HEK293 (cell line): ENCODE measurements at regions not wholly inside any gene's neighbourhood (a gene's known extent, or its start where the extent isn't known, plus 50 kb on each side); places are given as distances from the start of the nearest gene placed in this dataset.
"Not testable (repeated sequence)": the region's sequence is repeated elsewhere in the genome, so short reads cannot be mapped to it uniquely, and the experiment has no call there.

Experiments
- CTCF ChIA-PET: fragments of 350-600 bp; formaldehyde crosslinking; extraction: SDS; loops from one replicate; lab custom pipeline; 2021; ENCODE audit warnings: antibody characterized with exemption; lab: Yijun Ruan, JAX
- POLR2A ChIA-PET: fragments of 300-600 bp; formaldehyde crosslinking; extraction: SDS; loops from one replicate; lab custom pipeline; 2020; ENCODE audit warnings: antibody characterized with exemption, inconsistent platforms; lab: Yijun Ruan, JAX
- H3K27ac ChIP-seq: fragments of 200-500 bp; sonication (Bioruptor generic); 2 replicates; pipeline ENCODE4 v1.5.1; 2014; ENCODE audit warnings: low read depth, low read length, control low read depth, inconsistent platforms; ENCODE audit errors: extremely low read depth
- H3K36me3 ChIP-seq, 2 experiments: fragments of 200-500 bp in 1 of 2; sonication (Bioruptor generic) in 1 of 2; 1 replicate in 1 of 2; 2 replicates in 1 of 2; pipeline ENCODE4 v1.5.1; 2014 to 2017; ENCODE audit warnings: inconsistent platforms in 2 of 2, low read length in 2 of 2; ENCODE audit not compliant: control insufficient read depth in 2 of 2, insufficient read depth in 1 of 2
- H3K4me1 ChIP-seq: fragments of 200-500 bp; sonication (Bioruptor generic); 2 replicates; pipeline ENCODE4 v1.5.1; 2014; ENCODE audit warnings: mild to moderate bottlenecking, low read length, inconsistent platforms; ENCODE audit not compliant: control insufficient read depth, insufficient read depth
- H3K4me3 ChIP-seq: 2 replicates; pipeline ENCODE4 v1.5.1; 2011; ENCODE audit warnings: low read depth, mild to moderate bottlenecking, control low read depth, low read length, moderate library complexity
- H3K9me3 ChIP-seq: fragments of 200-500 bp; sonication (Bioruptor generic); 2 replicates; pipeline ENCODE4 v1.5.1; 2014; ENCODE audit warnings: low read depth, low read length, inconsistent platforms; ENCODE audit not compliant: control insufficient read depth, insufficient read depth
- ELK4 ChIP-seq: IDR thresholded peaks from 2 replicates; pipeline ENCODE4 v1.6.1; 2011; ENCODE audit warnings: mild to moderate bottlenecking, low read depth, low read length, borderline replicate concordance
- GLI2 ChIP-seq: fragments of 450-650 bp; formaldehyde crosslinking; IDR thresholded peaks from 2 replicates; pipeline ENCODE4; 2017; ENCODE audit warnings: missing biosample characterization, missing genetic modification characterization, low read depth, borderline replicate concordance
- HOXA7 ChIP-seq: sonication (generic); formaldehyde crosslinking; IDR thresholded peaks from 2 replicates; pipeline ENCODE4 v1.8.1; 2022; ENCODE audit warnings: missing genetic modification reagents, borderline replicate concordance
- KLF7 ChIP-seq: fragments of 450-650 bp; formaldehyde crosslinking; IDR thresholded peaks from 2 replicates; pipeline ENCODE4 v1.5.1; 2016; ENCODE audit warnings: missing biosample characterization, missing genetic modification characterization, borderline replicate concordance
- TRIM28 ChIP-seq: IDR thresholded peaks from 2 replicates; pipeline ENCODE4 v1.6.1; 2011; ENCODE audit warnings: low read length, control low read depth, borderline replicate concordance
- WT1 ChIP-seq: fragments of 450-650 bp; formaldehyde crosslinking; IDR thresholded peaks from 2 replicates; pipeline ENCODE4 v1.5.1; 2016; ENCODE audit warnings: missing biosample characterization, missing genetic modification characterization
- ZBTB1 ChIP-seq: fragments of 450-650 bp; formaldehyde crosslinking; IDR thresholded peaks from 2 replicates; pipeline ENCODE4 v1.5.1; 2016; ENCODE audit warnings: missing biosample characterization, missing genetic modification characterization
- ZFP41 ChIP-seq: fragments of 450-650 bp; formaldehyde crosslinking; IDR thresholded peaks from 2 replicates; pipeline ENCODE4 v1.5.1; 2016; ENCODE audit warnings: missing biosample characterization, missing genetic modification characterization, borderline replicate concordance
- ZNF138 ChIP-seq: fragments of 450-650 bp; formaldehyde crosslinking; IDR thresholded peaks from 2 replicates; pipeline ENCODE4 v1.5.1; 2016; ENCODE audit warnings: missing biosample characterization, missing genetic modification characterization, borderline replicate concordance
- ZNF274 ChIP-seq, 2 experiments: fragments of 200-500 bp in 1 of 2; fragments of 450-650 bp in 1 of 2; sonication (Bioruptor generic) in 1 of 2; formaldehyde crosslinking in 1 of 2; IDR thresholded peaks; 2 replicates each; pipeline versions ENCODE4 v1.5.1 to v1.6.1; 2014 to 2016; ENCODE audit warnings: borderline replicate concordance in 1 of 2, inconsistent platforms in 1 of 2, low read length in 1 of 2, missing biosample characterization in 1 of 2, missing genetic modification characterization in 1 of 2
- ZNF302 ChIP-seq: fragments of 450-650 bp; formaldehyde crosslinking; IDR thresholded peaks from 2 replicates; pipeline ENCODE4 v1.5.1; 2016; ENCODE audit warnings: missing biosample characterization, missing genetic modification characterization, low read depth
- ZNF362 ChIP-seq: fragments of 450-650 bp; formaldehyde crosslinking; IDR thresholded peaks from 2 replicates; pipeline ENCODE4 v1.5.1; 2016; ENCODE audit warnings: missing biosample characterization, missing genetic modification characterization
- ZNF391 ChIP-seq: fragments of 450-650 bp; formaldehyde crosslinking; IDR thresholded peaks from 2 replicates; pipeline ENCODE4 v1.5.1; 2016; ENCODE audit warnings: low read depth, missing biosample characterization, missing genetic modification characterization, borderline replicate concordance
- ZNF394 ChIP-seq: fragments of 450-650 bp; formaldehyde crosslinking; IDR thresholded peaks from 2 replicates; pipeline ENCODE4 v1.5.1; 2016; ENCODE audit warnings: missing biosample characterization, missing genetic modification characterization, mild to moderate bottlenecking, moderate library complexity, borderline replicate concordance
- ZNF426 ChIP-seq: fragments of 450-650 bp; formaldehyde crosslinking; IDR thresholded peaks from 2 replicates; pipeline ENCODE4 v1.5.1; 2017; ENCODE audit warnings: missing biosample characterization, missing genetic modification characterization, mild to moderate bottlenecking, inconsistent platforms, moderate library complexity
- ZNF510 ChIP-seq: fragments of 450-650 bp; formaldehyde crosslinking; IDR thresholded peaks from 2 replicates; pipeline ENCODE4 v1.5.1; 2018; ENCODE audit warnings: mild to moderate bottlenecking, missing genetic modification characterization, missing biosample characterization; ENCODE audit not compliant: insufficient replicate concordance
- ZNF555 ChIP-seq: fragments of 450-650 bp; formaldehyde crosslinking; conservative IDR thresholded peaks from 2 replicates; pipeline ENCODE4 v1.5.1; 2017; ENCODE audit warnings: missing biosample characterization, mild to moderate bottlenecking, missing genetic modification characterization, inconsistent platforms
- ZNF571 ChIP-seq: fragments of 450-650 bp; formaldehyde crosslinking; IDR thresholded peaks from 2 replicates; pipeline ENCODE4 v1.5.0; 2017; ENCODE audit warnings: missing biosample characterization, missing genetic modification characterization
- ZNF626 ChIP-seq: fragments of 450-650 bp; sonication (Bioruptor Pico); formaldehyde crosslinking; IDR thresholded peaks from 2 replicates; pipeline ENCODE4 v1.5.1; 2018; ENCODE audit warnings: missing biosample characterization, missing genetic modification characterization, inconsistent platforms
- TF ChIP-seq, protein P1 (sequence below): fragments of 450-650 bp; IDR thresholded peaks from 2 replicates; pipeline ENCODE4 v1.5.1; 2018; ENCODE audit warnings: missing biosample characterization, missing genetic modification characterization

DNA sequence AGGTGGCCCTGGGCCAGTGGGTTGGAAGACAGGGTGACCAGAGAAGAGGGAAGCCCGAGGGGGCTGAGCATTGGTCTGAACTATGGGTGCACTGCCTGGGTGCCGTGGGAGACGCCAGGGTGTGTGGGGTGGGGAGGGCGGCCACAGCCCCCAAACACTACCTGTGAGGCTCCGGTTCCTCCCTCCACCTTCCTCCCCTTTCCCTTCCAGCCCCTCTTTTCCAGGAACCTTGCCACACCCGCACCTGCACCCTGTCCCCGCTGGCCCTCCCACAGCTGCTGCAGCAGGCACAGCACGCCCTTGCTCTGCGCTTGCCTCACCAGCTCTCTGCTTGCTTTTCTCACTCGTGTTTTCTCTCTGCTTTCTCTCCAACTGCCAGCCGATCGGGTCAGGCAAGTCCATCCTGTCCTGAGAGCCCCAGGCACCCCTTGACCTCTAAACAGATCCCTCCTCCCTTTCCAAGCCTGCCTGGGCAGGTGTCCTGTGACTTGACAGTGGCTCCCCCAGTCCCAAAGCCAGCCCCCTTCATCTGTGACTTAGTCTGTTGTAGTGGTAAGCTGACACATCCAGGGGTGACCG, 193.7 kb downstream of the MSX2 start (continued):
- no peak for TF ChIP-seq ZNF138 (tag by site-specific recombination)
- TF ChIP-seq GLI2 (tag by site-specific recombination), result no peak

DNA sequence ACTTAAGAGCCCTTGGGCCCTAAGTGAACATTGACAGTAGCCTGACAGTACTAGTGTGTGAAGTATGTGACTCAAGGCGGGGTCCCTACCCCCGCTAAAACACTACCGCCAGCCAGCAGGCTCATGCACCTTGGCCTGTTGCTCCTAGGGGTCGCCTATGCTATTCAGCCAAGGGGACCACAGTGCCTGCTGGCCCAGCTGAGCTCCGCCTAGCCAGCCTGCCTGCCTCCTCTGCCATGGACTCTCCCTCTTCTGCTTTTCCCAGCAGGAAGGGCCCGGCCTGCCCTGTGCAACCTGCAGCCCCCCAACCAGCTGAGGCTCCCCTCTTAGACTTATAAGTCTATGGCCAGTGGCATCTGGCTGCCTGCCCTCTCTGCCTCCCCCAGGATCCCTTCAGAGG, 193.1 kb downstream of the MSX2 start:
- H3K36me3 ChIP-seq, POLR2A ChIA-PET, H3K4me3 ChIP-seq, H3K4me1 ChIP-seq, H3K9me3 ChIP-seq, H3K27ac ChIP-seq: not testable (repeated sequence)
- CTCF ChIA-PET, result interaction anchor here (0.5 to 0.7 kb wide), 2 partner anchors 18 to 878 kb away, joined by 3 to 4 read pairs; no protein-coding TSS in a partner anchor

GRCh38 chr5:174916924-174917323, 192.5 kb downstream of the MSX2 start:
- POLR2A ChIA-PET, H3K4me3 ChIP-seq, H3K9me3 ChIP-seq, H3K36me3 ChIP-seq, H3K27ac ChIP-seq, H3K4me1 ChIP-seq: not testable (repeated sequence)
- CTCF ChIA-PET, result interaction anchor here (0.6 to 0.7 kb wide), 2 partner anchors 19 to 81 kb away, joined by 3 read pairs; no protein-coding TSS in a partner anchor

GRCh38 chr5:174916227-174916626, 191.8 kb downstream of the MSX2 start:
- Histone ChIP-seq H3K27ac (no peak overlapping the region), H3K4me3 (no peak overlapping the region), H3K9me3 (no peaks in the 10 kb centered on the region), H3K36me3 (no peaks in the 10 kb centered on the region)
- CTCF ChIA-PET, result interaction anchor here (0.6 to 1.2 kb wide), 3 partner anchors 41 to 156 kb away, joined by 3 to 4 read pairs (median 3); no protein-coding TSS in a partner anchor
- TF ChIP-seq WT1 (tag by site-specific recombination), result no peak
- TF ChIP-seq ZNF138 (tag by site-specific recombination), result no peak
- TF ChIP-seq, protein P1, sequence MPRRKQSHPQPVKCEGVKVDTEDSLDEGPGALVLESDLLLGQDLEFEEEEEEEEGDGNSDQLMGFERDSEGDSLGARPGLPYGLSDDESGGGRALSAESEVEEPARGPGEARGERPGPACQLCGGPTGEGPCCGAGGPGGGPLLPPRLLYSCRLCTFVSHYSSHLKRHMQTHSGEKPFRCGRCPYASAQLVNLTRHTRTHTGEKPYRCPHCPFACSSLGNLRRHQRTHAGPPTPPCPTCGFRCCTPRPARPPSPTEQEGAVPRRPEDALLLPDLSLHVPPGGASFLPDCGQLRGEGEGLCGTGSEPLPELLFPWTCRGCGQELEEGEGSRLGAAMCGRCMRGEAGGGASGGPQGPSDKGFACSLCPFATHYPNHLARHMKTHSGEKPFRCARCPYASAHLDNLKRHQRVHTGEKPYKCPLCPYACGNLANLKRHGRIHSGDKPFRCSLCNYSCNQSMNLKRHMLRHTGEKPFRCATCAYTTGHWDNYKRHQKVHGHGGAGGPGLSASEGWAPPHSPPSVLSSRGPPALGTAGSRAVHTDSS (tag by site-specific recombination), result no peak
- TF ChIP-seq ZNF362 (tag by site-specific recombination), result no peak
- TF ChIP-seq TRIM28, result no peak
- no peak for TF ChIP-seq ZBTB1
- no peak for TF ChIP-seq ZNF426 (tag by site-specific recombination)
- TF ChIP-seq ZNF571, result no peak
- TF ChIP-seq ELK4, result no peak
- TF ChIP-seq ZFP41, result no peak
- TF ChIP-seq ZNF510 (tag by site-specific recombination), result no peak
- no peak for TF ChIP-seq ZNF302
- TF ChIP-seq ZNF394 (tag by site-specific recombination), result no peak
- TF ChIP-seq KLF7 (tag by site-specific recombination), result no peak
- no peak for TF ChIP-seq ZNF391 (tag by site-specific recombination)
- no peak for TF ChIP-seq HOXA7
- no peak for TF ChIP-seq GLI2 (tag by site-specific recombination)
- TF ChIP-seq ZNF274 (IDR thresholded peaks at IDR 0.05; ENCODE audit: low read length), result no peak
- no peak for TF ChIP-seq ZNF274 (tag by site-specific recombination; IDR thresholded peaks at IDR 0.05; ENCODE audit: borderline replicate concordance)
- TF ChIP-seq ZNF555, result no peak
- TF ChIP-seq ZNF626 (tag by site-specific recombination), result no peak
- TF ChIP-seq, all 188 proteins: peak for 0
- no peaks in the 10 kb centered on the region for H3K4me1 ChIP-seq
- POLR2A ChIA-PET, result no interaction called here
